GM23248 (cell line): ENCODE measurements at regions not wholly inside any gene's neighbourhood (a gene's known extent, or its start where the extent isn't known, plus 50 kb on each side); places are given as distances from the start of the nearest gene placed in this dataset.

Experiments
- DNase-seq: peaks from one replicate; pipeline ENCODE4 v3.0.0-alpha.2; 2015
- H2AFZ ChIP-seq: fragments of 200-600 bp; sonication (generic); 2 replicates; pipeline ENCODE4 v1.6.1; 2016; ENCODE audit warnings: antibody characterized with exemption
- H3F3A ChIP-seq: fragments of 200-600 bp; sonication (generic); 2 replicates; pipeline ENCODE4 v1.6.1; 2016; ENCODE audit warnings: mild to moderate bottlenecking, antibody characterized with exemption, mixed run types; ENCODE audit not compliant: insufficient read depth
- H3K27ac ChIP-seq: fragments of 200-600 bp; sonication (generic); 2 replicates; pipeline ENCODE4 v1.5.1; 2016; ENCODE audit warnings: mild to moderate bottlenecking
- H3K27me3 ChIP-seq: fragments of 200-600 bp; sonication (generic); replicated peaks from 2 replicates; pipeline ENCODE4 v1.6.1; 2016; ENCODE audit warnings: mild to moderate bottlenecking; ENCODE audit not compliant: insufficient read depth
- H3K36me3 ChIP-seq: fragments of 200-600 bp; sonication (generic); 2 replicates; pipeline ENCODE4 v1.6.1; 2016; ENCODE audit warnings: low read depth, mild to moderate bottlenecking
- H3K4me1 ChIP-seq: fragments of 200-600 bp; sonication (generic); 2 replicates; pipeline ENCODE4 v1.6.1; 2016; ENCODE audit warnings: mild to moderate bottlenecking; ENCODE audit not compliant: insufficient read depth
- H3K4me2 ChIP-seq: fragments of 200-600 bp; sonication (generic); one replicate; pipeline ENCODE4 v1.6.1; 2016; ENCODE audit warnings: mild to moderate bottlenecking; ENCODE audit not compliant: unreplicated experiment
- H3K4me3 ChIP-seq: fragments of 200-600 bp; sonication (generic); 2 replicates; pipeline ENCODE4 v1.5.1; 2016; ENCODE audit warnings: mild to moderate bottlenecking
- H3K79me2 ChIP-seq: fragments of 200-600 bp; sonication (generic); 2 replicates; pipeline ENCODE4 v1.6.1; 2016; ENCODE audit warnings: mild to moderate bottlenecking; ENCODE audit not compliant: insufficient read depth
- H3K9ac ChIP-seq: fragments of 200-600 bp; sonication (generic); 2 replicates; pipeline ENCODE4 v1.6.1; 2016; ENCODE audit warnings: mild to moderate bottlenecking
- H3K9me2 ChIP-seq: fragments of 200-600 bp; sonication (generic); 2 replicates; pipeline ENCODE4 v1.6.1; 2016; ENCODE audit warnings: mixed run types, mild to moderate bottlenecking, moderate library complexity; ENCODE audit not compliant: insufficient read depth
- H3K9me3 ChIP-seq: fragments of 200-600 bp; sonication (generic); one replicate; pipeline ENCODE4 v1.6.1; 2017; ENCODE audit warnings: low read depth
- H4K20me1 ChIP-seq: fragments of 200-600 bp; sonication (generic); 2 replicates; pipeline ENCODE4 v1.6.0; 2016; ENCODE audit not compliant: insufficient read depth
- EZH2 ChIP-seq: fragments of 200-600 bp; sonication (generic); IDR thresholded peaks from 2 replicates; pipeline ENCODE4 v1.6.1; 2018; ENCODE audit warnings: antibody characterized with exemption, mild to moderate bottlenecking; ENCODE audit not compliant: insufficient read depth, poor library complexity, severe bottlenecking
- EZH2phosphoT487 ChIP-seq: fragments of 200-600 bp; sonication (generic); IDR thresholded peaks from 2 replicates; pipeline ENCODE4 v1.6.1; 2018; ENCODE audit warnings: antibody characterized with exemption, moderate library complexity, mild to moderate bottlenecking, low read depth; ENCODE audit not compliant: insufficient read depth
- WGBS, 2 experiments: methylation state at CpG; one replicate each; pipeline ENCODE4 v1.1.6; 2015 to 2017; ENCODE audit warnings: low lambda C conversion rate in 2 of 2, low coverage in 1 of 2; ENCODE audit errors: missing lambda C conversion rate in 2 of 2; 5-methylcytosine and 5-hydroxymethylcytosine counted together
- in situ Hi-C: fragments of 300-500 bp; cut with MboI; formaldehyde crosslinking; loops from 2 replicates; pipeline ENCODE4 v1.15.0; 2020

DNA sequence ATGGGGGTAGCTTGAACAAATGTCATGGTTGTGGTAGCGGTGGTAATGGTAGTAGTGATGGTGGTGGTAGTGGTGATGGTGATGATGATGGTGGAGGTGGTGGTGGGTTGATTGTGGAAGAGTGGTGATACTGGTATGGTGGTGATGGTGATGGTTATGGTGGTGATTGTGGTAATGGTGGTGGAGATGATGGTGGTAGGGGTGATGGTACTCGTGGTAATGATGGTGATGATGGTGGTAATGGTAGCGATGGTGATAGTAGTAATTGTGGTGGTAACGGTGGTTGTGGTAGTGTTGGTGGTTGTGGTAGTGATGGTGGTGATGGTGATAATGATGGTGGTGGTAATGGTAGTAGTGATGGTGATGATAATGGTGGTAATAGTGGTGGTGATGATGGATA is 65.7 kb upstream of the SDK1 start:
- no peak overlapping the region for H3K4me3 ChIP-seq
- no peaks in the 10 kb centered on the region for H3K4me1 ChIP-seq
- no peaks in the 10 kb centered on the region for H3F3A ChIP-seq
- H3K27ac ChIP-seq, result no peak overlapping the region
- 41 to 56% methylated on average over 4 of the region's 4 CpGs for WGBS, 2 experiments
- H3K9me2 ChIP-seq, result no peaks in the 10 kb centered on the region
- H3K4me2 ChIP-seq, result no peak overlapping the region
- no peak overlapping the region for H3K9ac ChIP-seq
- H3K36me3 ChIP-seq, result no peaks in the 10 kb centered on the region
- no peaks in the 10 kb centered on the region for H3K79me2 ChIP-seq
- H4K20me1 ChIP-seq, result no peaks in the 10 kb centered on the region
- H3K9me3 ChIP-seq, result no peaks in the 10 kb centered on the region
- no peaks in the 10 kb centered on the region for H3K27me3 ChIP-seq
- in situ Hi-C loops, result no loop called here
- DNase-seq, result no peak
- H2AFZ ChIP-seq, result no peak overlapping the region
- no peak for TF ChIP-seq EZH2phosphoT487
- no peak for TF ChIP-seq EZH2

DNA sequence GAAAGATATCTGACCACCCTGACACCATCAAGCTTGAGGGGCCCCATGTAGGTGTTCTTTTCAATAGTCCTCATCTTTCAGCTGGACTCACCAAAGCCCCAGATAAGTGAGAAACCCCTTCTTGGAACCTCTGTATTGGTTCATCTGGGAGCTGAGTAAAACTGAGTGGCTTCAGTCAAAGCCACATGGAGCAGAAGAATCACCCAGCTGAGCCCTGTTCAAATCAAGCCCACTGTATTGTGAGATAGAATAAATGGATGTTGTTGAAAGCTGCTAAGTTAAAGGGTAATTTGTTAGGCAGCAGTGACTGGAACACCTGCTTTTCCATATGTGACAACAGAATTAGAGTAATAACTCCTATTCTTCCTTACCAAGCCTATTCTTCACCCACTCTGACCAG is 64.8 kb upstream of the SDK1 start:
- no peaks in the 10 kb centered on the region for H3K9me2 ChIP-seq
- H3K27me3 ChIP-seq, result no peaks in the 10 kb centered on the region
- in situ Hi-C loops, result no loop called here
- no peaks in the 10 kb centered on the region for H3F3A ChIP-seq
- DNase-seq, result no peak
- TF ChIP-seq EZH2 (no peak), EZH2phosphoT487 (no peak)
- no peaks in the 10 kb centered on the region for H3K9me3 ChIP-seq
- H3K4me1 ChIP-seq, result no peaks in the 10 kb centered on the region
- no peak overlapping the region for H3K4me3 ChIP-seq
- H2AFZ ChIP-seq, result no peak overlapping the region
- H3K9ac ChIP-seq, result no peak overlapping the region
- no peaks in the 10 kb centered on the region for H3K36me3 ChIP-seq
- no peaks in the 10 kb centered on the region for H3K79me2 ChIP-seq
- H3K27ac ChIP-seq, result no peak overlapping the region
- H3K4me2 ChIP-seq, result no peak overlapping the region
- no peaks in the 10 kb centered on the region for H4K20me1 ChIP-seq

- TF ChIP-seq EZH2, result no peak
- no peak for TF ChIP-seq EZH2phosphoT487
- Histone ChIP-seq H3K9me3 (no peaks in the 10 kb centered on the region), H3K4me1 (no peaks in the 10 kb centered on the region), H4K20me1 (no peaks in the 10 kb centered on the region), H3K36me3 (no peaks in the 10 kb centered on the region), H3K27me3 (no peaks in the 10 kb centered on the region), H3K4me3 (no peak overlapping the region), H3K9ac (no peak overlapping the region), H3F3A (no peaks in the 10 kb centered on the region), H2AFZ (no peak overlapping the region), H3K79me2 (no peaks in the 10 kb centered on the region), H3K9me2 (no peaks in the 10 kb centered on the region), H3K27ac (no peak overlapping the region), H3K4me2 (no peak overlapping the region)
- WGBS, 2 experiments, result 53 to 56% methylated on average over 3 of the region's 3 CpGs
- in situ Hi-C loops, result no loop called here
- no peak for DNase-seq
Observed at GRCh38 chr7:3238525-3239210, 62.4 kb upstream of the SDK1 start.

- no peaks in the 10 kb centered on the region for H3K9me2 ChIP-seq
- no peak overlapping the region for H3K4me2 ChIP-seq
- no peak overlapping the region for H3K4me3 ChIP-seq
- no peaks in the 10 kb centered on the region for H3F3A ChIP-seq
- no peaks in the 10 kb centered on the region for H3K4me1 ChIP-seq
- WGBS, 2 experiments, result 23 to 25% methylated on average over 12 of the region's 12 CpGs
- no peak for TF ChIP-seq EZH2
- TF ChIP-seq EZH2phosphoT487, result no peak
- no peaks in the 10 kb centered on the region for H3K79me2 ChIP-seq
- no peaks in the 10 kb centered on the region for H3K36me3 ChIP-seq
- no peak overlapping the region for H3K9ac ChIP-seq
- no peaks in the 10 kb centered on the region for H4K20me1 ChIP-seq
- H3K27ac ChIP-seq, result no peak overlapping the region
- H3K27me3 ChIP-seq, result no peaks in the 10 kb centered on the region
- DNase-seq, result no peak
- H3K9me3 ChIP-seq, result no peaks in the 10 kb centered on the region
- in situ Hi-C loops, result no loop called here
- no peak overlapping the region for H2AFZ ChIP-seq
Observed at GRCh38 chr7:3239291-3239691, 61.8 kb upstream of the SDK1 start.
